ENCODE measurements at regions not wholly inside any gene's neighbourhood (a gene's known extent, or its start where the extent isn't known, plus 50 kb on each side); places are given as distances from the start of the nearest gene placed in this dataset.
"Not testable (repeated sequence)": the region's sequence is repeated elsewhere in the genome, so short reads cannot be mapped to it uniquely, and the experiment has no call there.

GRCh38 chr16:73400951-73401350 is 353.0 kb upstream of the ZFHX3 start:
- FAIRE-seq = no peak
- no peak for DNase-seq (ENCODE audit: extremely low spot score, insufficient read length, low read depth)

GRCh38 chr16:73399997-73400396 is 352.1 kb upstream of the ZFHX3 start:
- FAIRE-seq = no peak

GRCh38 chr16:73399486-73399885 is 351.6 kb upstream of the ZFHX3 start:
- DNase-seq (ENCODE audit: extremely low spot score, insufficient read length, low read depth) (no peak), FAIRE-seq (no peak)

More at GRCh38 chr16:73399997-73400396, 352.1 kb upstream of the ZFHX3 start:
- no peak for DNase-seq (ENCODE audit: extremely low spot score, insufficient read length, low read depth)

- not testable (repeated sequence) for DNase-seq (ENCODE audit: extremely low spot score, insufficient read length, low read depth); FAIRE-seq
These were observed 350.7 kb upstream of the ZFHX3 start for GRCh38 chr16:73398604-73399003.

- no peak for DNase-seq (ENCODE audit: extremely low spot score, insufficient read length, low read depth)
- no peak for FAIRE-seq
These were observed 348.6 kb upstream of the ZFHX3 start for GRCh38 chr16:73396556-73396955.

GRCh38 chr16:73390936-73391335 is 343.0 kb upstream of the ZFHX3 start:
- FAIRE-seq = no peak
- DNase-seq (ENCODE audit: extremely low spot score, insufficient read length, low read depth) = no peak

GRCh38 chr16:73390491-73390890 is 342.6 kb upstream of the ZFHX3 start:
- FAIRE-seq (no peak), DNase-seq (ENCODE audit: extremely low spot score, insufficient read length, low read depth) (no peak)

GRCh38 chr16:73389085-73389484 is 341.2 kb upstream of the ZFHX3 start:
- FAIRE-seq = no peak
- DNase-seq (ENCODE audit: extremely low spot score, insufficient read length, low read depth) = no peak

- DNase-seq (ENCODE audit: extremely low spot score, insufficient read length, low read depth) (no peak), FAIRE-seq (no peak)
These were observed 340.1 kb upstream of the ZFHX3 start for GRCh38 chr16:73387979-73388378.

- FAIRE-seq (no peak), DNase-seq (ENCODE audit: extremely low spot score, insufficient read length, low read depth) (no peak)
These were observed 337.8 kb upstream of the ZFHX3 start for GRCh38 chr16:73385696-73386095.

GRCh38 chr16:73384506-73385089 is 336.7 kb upstream of the ZFHX3 start:
- DNase-seq (ENCODE audit: extremely low spot score, insufficient read length, low read depth) (no peak), FAIRE-seq (no peak)

GRCh38 chr16:73383988-73384365 is 336.0 kb upstream of the ZFHX3 start:
- no peak for FAIRE-seq
- DNase-seq (ENCODE audit: extremely low spot score, insufficient read length, low read depth) = no peak

- no peak for FAIRE-seq
These were observed 335.5 kb upstream of the ZFHX3 start for GRCh38 chr16:73383195-73383987.

GRCh38 chr16:73378471-73378870 is 330.5 kb upstream of the ZFHX3 start:
- DNase-seq (ENCODE audit: extremely low spot score, insufficient read length, low read depth) (no peak), FAIRE-seq (no peak)

More at GRCh38 chr16:73383195-73383987, 335.5 kb upstream of the ZFHX3 start:
- DNase-seq (ENCODE audit: extremely low spot score, insufficient read length, low read depth) = no peak

GRCh38 chr16:73371584-73372319 is 323.8 kb upstream of the ZFHX3 start:
- no peak for FAIRE-seq
- no peak for DNase-seq (ENCODE audit: extremely low spot score, insufficient read length, low read depth)

GRCh38 chr16:73369851-73370250 is 321.9 kb upstream of the ZFHX3 start:
- DNase-seq (ENCODE audit: extremely low spot score, insufficient read length, low read depth) (no peak), FAIRE-seq (no peak)

- no peak for DNase-seq (ENCODE audit: extremely low spot score, insufficient read length, low read depth)
- FAIRE-seq = no peak
These were observed 320.8 kb upstream of the ZFHX3 start for GRCh38 chr16:73368715-73369114.

- FAIRE-seq (no peak), DNase-seq (ENCODE audit: extremely low spot score, insufficient read length, low read depth) (no peak)
These were observed 317.2 kb upstream of the ZFHX3 start for GRCh38 chr16:73365016-73365551.

GRCh38 chr16:73364413-73364812 is 316.5 kb upstream of the ZFHX3 start:
- DNase-seq (ENCODE audit: extremely low spot score, insufficient read length, low read depth) (no peak), FAIRE-seq (no peak)

GRCh38 chr16:73361061-73361460 is 313.1 kb upstream of the ZFHX3 start:
- FAIRE-seq (no peak), DNase-seq (ENCODE audit: extremely low spot score, insufficient read length, low read depth) (no peak)
